ENCODE measurements at regions not wholly inside any gene's neighbourhood (a gene's known extent, or its start where the extent isn't known, plus 50 kb on each side); places are given as distances from the start of the nearest gene placed in this dataset.
A peak's percentile ranks its signal among the peaks of the same experiment; 100 is the strongest.

- TF ChIP-seq CREB5 (CRISPR knock-in tag; IDR thresholded peaks at IDR 0.05; ENCODE audit: low read depth): peak; percentile 95
- no peak; the same call in 1 of the 2 replicates for TF ChIP-seq RARB (CRISPR knock-in tag; IDR thresholded peaks at IDR 0.05)
- peak; percentile 97 for TF ChIP-seq TCF4 (CRISPR knock-in tag; IDR thresholded peaks at IDR 0.05; ENCODE audit: borderline replicate concordance)
- 0 out of 2 replicates have a peak, but pooled peaks have one; percentile 8 for TF ChIP-seq ZNF70 (CRISPR knock-in tag; IDR thresholded peaks at IDR 0.05)
- peak; percentile 73; the same call in 1 of the 2 replicates for TF ChIP-seq ESRRG (CRISPR knock-in tag; IDR thresholded peaks at IDR 0.05)
- TF ChIP-seq ZC3H10 (CRISPR knock-in tag; IDR thresholded peaks at IDR 0.05): peak; percentile 91
- TF ChIP-seq TOX (CRISPR knock-in tag; IDR thresholded peaks at IDR 0.05; ENCODE audit: borderline replicate concordance): no peak
Measured at GRCh38 chr3:159605101-159605500, 383.5 kb upstream of the IL12A start (continued).

GRCh38 chr3:159605776-159606175, 382.9 kb upstream of the IL12A start:
- no peak for TF ChIP-seq BACH2 (CRISPR knock-in tag; IDR thresholded peaks at IDR 0.05; ENCODE audit: borderline replicate concordance)
- no peak for TF ChIP-seq TOX (CRISPR knock-in tag; IDR thresholded peaks at IDR 0.05; ENCODE audit: borderline replicate concordance)
- no peak for TF ChIP-seq RARB (CRISPR knock-in tag; IDR thresholded peaks at IDR 0.05)
- TF ChIP-seq TSHZ2 (CRISPR knock-in tag; IDR thresholded peaks at IDR 0.05): no peak
- no peak for TF ChIP-seq ARNTL (CRISPR knock-in tag; IDR thresholded peaks at IDR 0.05; ENCODE audit: borderline replicate concordance, low read depth)
- TF ChIP-seq OSR1 (CRISPR knock-in tag; IDR thresholded peaks at IDR 0.05): no peak
- no peak for TF ChIP-seq CSRNP3 (CRISPR knock-in tag; IDR thresholded peaks at IDR 0.05)
- no peak for TF ChIP-seq ZNF565 (CRISPR knock-in tag; conservative IDR thresholded peaks at IDR 0.05; ENCODE audit: low read depth)
- no peak for TF ChIP-seq CREB5 (CRISPR knock-in tag; IDR thresholded peaks at IDR 0.05; ENCODE audit: low read depth)
- no peak for ATAC-seq

- TF ChIP-seq PPARA (CRISPR knock-in tag; IDR thresholded peaks at IDR 0.05; ENCODE audit: borderline replicate concordance) (no peak), CSRNP3 (CRISPR knock-in tag; IDR thresholded peaks at IDR 0.05) (no peak), TCF4 (CRISPR knock-in tag; IDR thresholded peaks at IDR 0.05; ENCODE audit: borderline replicate concordance) (no peak), ZNF8 (CRISPR knock-in tag; IDR thresholded peaks at IDR 0.05) (no peak), ZNF70 (CRISPR knock-in tag; IDR thresholded peaks at IDR 0.05) (no peak), BACH2 (CRISPR knock-in tag; IDR thresholded peaks at IDR 0.05; ENCODE audit: borderline replicate concordance) (no peak), GLIS3 (CRISPR knock-in tag; IDR thresholded peaks at IDR 0.05) (no peak), CREB5 (CRISPR knock-in tag; IDR thresholded peaks at IDR 0.05; ENCODE audit: low read depth) (no peak), SNAI2 (CRISPR knock-in tag; IDR thresholded peaks at IDR 0.05) (no peak), ESRRG (CRISPR knock-in tag; IDR thresholded peaks at IDR 0.05) (no peak), TSHZ2 (CRISPR knock-in tag; IDR thresholded peaks at IDR 0.05) (no peak), PATZ1 (CRISPR knock-in tag; IDR thresholded peaks at IDR 0.05; ENCODE audit: borderline replicate concordance) (no peak), ZFP30 (CRISPR knock-in tag; IDR thresholded peaks at IDR 0.05) (no peak), ZFP3 (CRISPR knock-in tag; IDR thresholded peaks at IDR 0.05) (no peak)
- no peak for ATAC-seq
Measured at GRCh38 chr3:159607856-159608255, 380.8 kb upstream of the IL12A start.

All from SK-N-SH treated with all-trans-retinoic acid at 6 μM for 48 hours (cell line).